ENCODE measurements at regions not wholly inside any gene's neighbourhood (a gene's known extent, or its start where the extent isn't known, plus 50 kb on each side); places are given as distances from the start of the nearest gene placed in this dataset.

- TF ChIP-seq CTCF (IDR thresholded peaks at IDR 0.05): no peak
- no peak for TF ChIP-seq POLR2A (IDR thresholded peaks at IDR 0.05)
- intact Hi-C loops (cut with DNase I; ENCODE audit: low total_unique reads): no loop called here
- WGBS, 2 donors: 82 to 86% methylated on average over 1 of the region's 1 CpG
- no peak for DNase-seq (ENCODE audit: low spot score in 2 of 2)
- H3K4me3 ChIP-seq (ENCODE audit: low read depth, poor library complexity, severe bottlenecking): no peak overlapping the region
These were observed 489.2 kb upstream of the MEF2C start for GRCh38 chr5:89372176-89372575.

GRCh38 chr5:89371646-89372045 is 488.7 kb upstream of the MEF2C start:
- TF ChIP-seq POLR2A (IDR thresholded peaks at IDR 0.05) (no peak), CTCF (IDR thresholded peaks at IDR 0.05) (no peak)
- intact Hi-C loops (cut with DNase I; ENCODE audit: low total_unique reads): no loop called here
- DNase-seq (ENCODE audit: low spot score in 2 of 2): no peak
- WGBS, 2 donors: 98 to 100% methylated on average over 1 of the region's 1 CpG
- H3K4me3 ChIP-seq (ENCODE audit: low read depth, poor library complexity, severe bottlenecking): no peak overlapping the region

DNA sequence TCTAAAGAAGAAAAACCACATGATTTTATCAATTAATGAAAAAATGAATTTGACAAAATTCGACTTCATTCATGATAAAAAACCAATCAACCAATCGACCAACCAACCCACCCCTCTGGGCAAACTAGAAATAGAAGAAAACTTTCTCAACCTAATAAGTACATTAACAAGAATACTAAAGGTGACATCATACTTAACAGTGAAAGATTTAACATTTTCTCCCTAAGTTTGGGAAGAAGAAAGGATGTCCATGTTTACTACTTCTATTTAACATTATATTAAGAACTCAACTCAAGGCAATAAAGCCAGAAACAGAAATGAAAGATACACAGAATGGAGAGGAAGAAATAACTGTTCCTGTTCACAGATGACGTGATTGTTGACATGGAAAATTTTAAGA is 476.1 kb upstream of the MEF2C start:
- no peak for DNase-seq (ENCODE audit: low spot score in 2 of 2)
- intact Hi-C loops (cut with DNase I; ENCODE audit: low total_unique reads): no loop called here
- 79 to 80% methylated on average over 3 of the region's 3 CpGs for WGBS, 2 donors
- TF ChIP-seq CTCF (IDR thresholded peaks at IDR 0.05) (no peak), POLR2A (IDR thresholded peaks at IDR 0.05) (no peak)
- no peak overlapping the region for H3K4me3 ChIP-seq (ENCODE audit: low read depth, poor library complexity, severe bottlenecking)

GRCh38 chr5:89353837-89354551 is 471.0 kb upstream of the MEF2C start:
- TF ChIP-seq CTCF (IDR thresholded peaks at IDR 0.05): no peak
- TF ChIP-seq POLR2A (IDR thresholded peaks at IDR 0.05): no peak
- intact Hi-C loops (cut with DNase I; ENCODE audit: low total_unique reads): no loop called here
- WGBS, 2 donors: 68 to 86% methylated on average over 1 of the region's 1 CpG
- no peak for DNase-seq (ENCODE audit: low spot score in 2 of 2)
- H3K4me3 ChIP-seq (ENCODE audit: low read depth, poor library complexity, severe bottlenecking): no peak overlapping the region

DNA sequence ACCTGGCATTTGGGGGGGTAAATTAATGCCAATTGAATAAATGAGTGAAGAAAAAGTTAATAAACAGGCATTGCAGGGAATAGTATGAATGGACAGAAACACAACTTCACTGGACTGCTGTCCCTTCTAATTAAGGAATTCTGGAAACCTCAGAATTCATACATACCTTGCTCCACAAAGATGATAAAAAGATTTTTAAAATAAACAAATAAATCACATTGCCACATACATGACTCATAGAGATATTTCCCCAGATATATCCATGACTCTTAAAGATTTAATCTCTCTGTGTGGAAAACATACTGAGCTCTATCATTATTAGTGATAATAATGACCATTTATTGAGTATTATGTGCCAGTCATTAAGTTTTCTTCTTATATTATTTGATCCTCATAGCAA is 469.0 kb upstream of the MEF2C start:
- no peak overlapping the region for H3K4me3 ChIP-seq (ENCODE audit: low read depth, poor library complexity, severe bottlenecking)
- no peak for DNase-seq (ENCODE audit: low spot score in 2 of 2)
- TF ChIP-seq CTCF (IDR thresholded peaks at IDR 0.05): no peak
- TF ChIP-seq POLR2A (IDR thresholded peaks at IDR 0.05): no peak

GRCh38 chr5:89351222-89351621 is 468.2 kb upstream of the MEF2C start:
- no peak for DNase-seq (ENCODE audit: low spot score in 2 of 2)

More for the DNA sequence above, 469.0 kb upstream of the MEF2C start:
- intact Hi-C loops (cut with DNase I; ENCODE audit: low total_unique reads): no loop called here

More at GRCh38 chr5:89351222-89351621, 468.2 kb upstream of the MEF2C start:
- TF ChIP-seq CTCF (IDR thresholded peaks at IDR 0.05) (no peak), POLR2A (IDR thresholded peaks at IDR 0.05) (no peak)
- 56 to 60% methylated on average over 4 of the region's 4 CpGs for WGBS, 2 donors
- H3K4me3 ChIP-seq (ENCODE audit: low read depth, poor library complexity, severe bottlenecking): no peak overlapping the region
- intact Hi-C loops (cut with DNase I; ENCODE audit: low total_unique reads): no loop called here
